ENCODE measurements at regions not wholly inside any gene's neighbourhood (a gene's known extent, or its start where the extent isn't known, plus 50 kb on each side); places are given as distances from the start of the nearest gene placed in this dataset.

- Histone ChIP-seq H4K20me1 (ENCODE audit: control insufficient read depth, insufficient read depth, low read depth, low read length) (no peaks in the 10 kb centered on the region), H3K27me3 (ENCODE audit: control insufficient read depth, low read length) (no peaks in the 10 kb centered on the region), H3K4me2 (ENCODE audit: low read length) (no peak overlapping the region)
These were observed 293.3 kb upstream of the SHH start for GRCh38 chr7:156105337-156106106.

GRCh38 chr7:156104501-156105336 lies 292.5 kb upstream of the SHH start:
- H3F3A ChIP-seq (ENCODE audit: control insufficient read depth, insufficient read depth), result no peaks in the 10 kb centered on the region
- H3K4me1 ChIP-seq (ENCODE audit: control insufficient read depth, low read length), result no peaks in the 10 kb centered on the region
- no peak overlapping the region for H3K4me3 ChIP-seq (ENCODE audit: low read length)
- H4K20me1 ChIP-seq (ENCODE audit: control insufficient read depth, insufficient read depth, low read depth, low read length), result no peaks in the 10 kb centered on the region
- H3K36me3 ChIP-seq (ENCODE audit: control insufficient read depth, low read length), result no peaks in the 10 kb centered on the region
- no peak for TF ChIP-seq CTCF (IDR thresholded peaks at IDR 0.05; ENCODE audit: low read depth, low read length, poor library complexity, severe bottlenecking)
- TF ChIP-seq EZH2phosphoT487 (IDR thresholded peaks at IDR 0.05; ENCODE audit: borderline replicate concordance, low read length), result no peak
- peaks cover 5% of the 10 kb centered on the region; the same call in 1 of the 2 replicates for H3K9me3 ChIP-seq (ENCODE audit: control insufficient read depth, insufficient read depth, low read length)
- no peak overlapping the region for H3K4me2 ChIP-seq (ENCODE audit: low read length)
- no peaks in the 10 kb centered on the region for H3K27me3 ChIP-seq (ENCODE audit: control insufficient read depth, low read length)
- no peaks in the 10 kb centered on the region for H3K79me2 ChIP-seq (ENCODE audit: control insufficient read depth, low read length)
- no peak overlapping the region for H3K27ac ChIP-seq (ENCODE audit: low read depth, low read length)
- H3K9me2 ChIP-seq (replicated peaks; ENCODE audit: control insufficient read depth, low read length), result no peaks in the 10 kb centered on the region

More at GRCh38 chr7:156105337-156106106, 293.3 kb upstream of the SHH start:
- Histone ChIP-seq H3K9me2 (replicated peaks; ENCODE audit: control insufficient read depth, low read length) (no peaks in the 10 kb centered on the region), H3K9me3 (ENCODE audit: control insufficient read depth, insufficient read depth, low read length) (peaks cover 5% of the 10 kb centered on the region; the same call in 1 of the 2 replicates), H3K27ac (ENCODE audit: low read depth, low read length) (no peak overlapping the region), H3F3A (ENCODE audit: control insufficient read depth, insufficient read depth) (no peaks in the 10 kb centered on the region), H3K4me1 (ENCODE audit: control insufficient read depth, low read length) (no peaks in the 10 kb centered on the region), H3K4me3 (ENCODE audit: low read length) (no peak overlapping the region), H3K36me3 (ENCODE audit: control insufficient read depth, low read length) (no peaks in the 10 kb centered on the region), H3K79me2 (ENCODE audit: control insufficient read depth, low read length) (no peaks in the 10 kb centered on the region)
- TF ChIP-seq CTCF (IDR thresholded peaks at IDR 0.05; ENCODE audit: low read depth, low read length, poor library complexity, severe bottlenecking) (no peak), EZH2phosphoT487 (IDR thresholded peaks at IDR 0.05; ENCODE audit: borderline replicate concordance, low read length) (no peak)

GRCh38 chr7:156102267-156102666 lies 290.0 kb upstream of the SHH start:
- Histone ChIP-seq H3K4me2 (ENCODE audit: low read length) (no peak overlapping the region), H3K27ac (ENCODE audit: low read depth, low read length) (no peak overlapping the region), H3K9me3 (ENCODE audit: control insufficient read depth, insufficient read depth, low read length) (peaks cover 5% of the 10 kb centered on the region; the same call in 1 of the 2 replicates), H3K27me3 (ENCODE audit: control insufficient read depth, low read length) (no peaks in the 10 kb centered on the region), H4K20me1 (ENCODE audit: control insufficient read depth, insufficient read depth, low read depth, low read length) (no peaks in the 10 kb centered on the region), H3K79me2 (ENCODE audit: control insufficient read depth, low read length) (no peaks in the 10 kb centered on the region), H3K9me2 (replicated peaks; ENCODE audit: control insufficient read depth, low read length) (no peaks in the 10 kb centered on the region), H3K4me3 (ENCODE audit: low read length) (no peak overlapping the region), H3K36me3 (ENCODE audit: control insufficient read depth, low read length) (no peaks in the 10 kb centered on the region), H3K4me1 (ENCODE audit: control insufficient read depth, low read length) (no peaks in the 10 kb centered on the region), H3F3A (ENCODE audit: control insufficient read depth, insufficient read depth) (no peaks in the 10 kb centered on the region)
- TF ChIP-seq CTCF (IDR thresholded peaks at IDR 0.05; ENCODE audit: low read depth, low read length, poor library complexity, severe bottlenecking), result no peak
- TF ChIP-seq EZH2phosphoT487 (IDR thresholded peaks at IDR 0.05; ENCODE audit: borderline replicate concordance, low read length), result no peak

Data from DOHH2 (cell line).